ENCODE measurements at regions not wholly inside any gene's neighbourhood (a gene's known extent, or its start where the extent isn't known, plus 50 kb on each side); places are given as distances from the start of the nearest gene placed in this dataset.

- no peak overlapping the region for H3K4me3 ChIP-seq (ENCODE audit: low read length)
- no peaks in the 10 kb centered on the region for H3K36me3 ChIP-seq (ENCODE audit: control insufficient read depth, insufficient read depth, low read length)
- H3K27ac ChIP-seq (ENCODE audit: low read depth, low read length) = no peak overlapping the region
Measured at GRCh38 chr11:70700453-70700852, 302.1 kb downstream of the CTTN start.

GRCh38 chr11:70700871-70701270 is 302.5 kb downstream of the CTTN start:
- no peak overlapping the region for H3K27ac ChIP-seq (ENCODE audit: low read depth, low read length)
- H3K9ac ChIP-seq (ENCODE audit: low read length) = no peak overlapping the region
- no peaks in the 10 kb centered on the region for H3K27me3 ChIP-seq (ENCODE audit: control insufficient read depth, insufficient read depth, low read length)
- H3K4me1 ChIP-seq (ENCODE audit: control insufficient read depth, insufficient read depth, low read length) = no peaks in the 10 kb centered on the region
- no peak overlapping the region for H3K4me3 ChIP-seq (ENCODE audit: low read length)
- no peaks in the 10 kb centered on the region for H3K36me3 ChIP-seq (ENCODE audit: control insufficient read depth, insufficient read depth, low read length)

More at GRCh38 chr11:70700453-70700852, 302.1 kb downstream of the CTTN start:
- H3K4me1 ChIP-seq (ENCODE audit: control insufficient read depth, insufficient read depth, low read length) = no peaks in the 10 kb centered on the region
- no peaks in the 10 kb centered on the region for H3K27me3 ChIP-seq (ENCODE audit: control insufficient read depth, insufficient read depth, low read length)
- no peak overlapping the region for H3K9ac ChIP-seq (ENCODE audit: low read length)

GRCh38 chr11:70702040-70702648 is 303.8 kb downstream of the CTTN start:
- Histone ChIP-seq H3K36me3 (ENCODE audit: control insufficient read depth, insufficient read depth, low read length) (no peaks in the 10 kb centered on the region), H3K9ac (ENCODE audit: low read length) (no peak overlapping the region), H3K4me3 (ENCODE audit: low read length) (no peak overlapping the region), H3K4me1 (ENCODE audit: control insufficient read depth, insufficient read depth, low read length) (no peaks in the 10 kb centered on the region), H3K27ac (ENCODE audit: low read depth, low read length) (no peak overlapping the region), H3K27me3 (ENCODE audit: control insufficient read depth, insufficient read depth, low read length) (no peaks in the 10 kb centered on the region)

- Histone ChIP-seq H3K9ac (ENCODE audit: low read length) (no peak overlapping the region), H3K27me3 (ENCODE audit: control insufficient read depth, insufficient read depth, low read length) (no peaks in the 10 kb centered on the region), H3K36me3 (ENCODE audit: control insufficient read depth, insufficient read depth, low read length) (no peaks in the 10 kb centered on the region), H3K4me1 (ENCODE audit: control insufficient read depth, insufficient read depth, low read length) (no peaks in the 10 kb centered on the region), H3K4me3 (ENCODE audit: low read length) (no peak overlapping the region), H3K27ac (ENCODE audit: low read depth, low read length) (no peak overlapping the region)
Measured at GRCh38 chr11:70703141-70704064, 305.1 kb downstream of the CTTN start.

- no peak overlapping the region for H3K27ac ChIP-seq (ENCODE audit: low read depth, low read length)
- H3K27me3 ChIP-seq (ENCODE audit: control insufficient read depth, insufficient read depth, low read length) = no peaks in the 10 kb centered on the region
- no peak overlapping the region for H3K4me3 ChIP-seq (ENCODE audit: low read length)
- H3K9ac ChIP-seq (ENCODE audit: low read length) = no peak overlapping the region
- H3K36me3 ChIP-seq (ENCODE audit: control insufficient read depth, insufficient read depth, low read length) = no peaks in the 10 kb centered on the region
- H3K4me1 ChIP-seq (ENCODE audit: control insufficient read depth, insufficient read depth, low read length) = no peaks in the 10 kb centered on the region
Measured at GRCh38 chr11:70705097-70705496, 306.8 kb downstream of the CTTN start.

- Histone ChIP-seq H3K9ac (ENCODE audit: low read length) (no peak overlapping the region), H3K27me3 (ENCODE audit: control insufficient read depth, insufficient read depth, low read length) (no peaks in the 10 kb centered on the region), H3K27ac (ENCODE audit: low read depth, low read length) (no peak overlapping the region), H3K4me1 (ENCODE audit: control insufficient read depth, insufficient read depth, low read length) (no peaks in the 10 kb centered on the region), H3K4me3 (ENCODE audit: low read length) (no peak overlapping the region), H3K36me3 (ENCODE audit: control insufficient read depth, insufficient read depth, low read length) (no peaks in the 10 kb centered on the region)
Measured at GRCh38 chr11:70705930-70706329, 307.6 kb downstream of the CTTN start.

- no peaks in the 10 kb centered on the region for H3K4me1 ChIP-seq (ENCODE audit: control insufficient read depth, insufficient read depth, low read length)
- no peaks in the 10 kb centered on the region for H3K36me3 ChIP-seq (ENCODE audit: control insufficient read depth, insufficient read depth, low read length)
- no peak overlapping the region for H3K27ac ChIP-seq (ENCODE audit: low read depth, low read length)
- H3K9ac ChIP-seq (ENCODE audit: low read length) = no peak overlapping the region
- H3K27me3 ChIP-seq (ENCODE audit: control insufficient read depth, insufficient read depth, low read length) = no peaks in the 10 kb centered on the region
- no peak overlapping the region for H3K4me3 ChIP-seq (ENCODE audit: low read length)
Measured at GRCh38 chr11:70707821-70708220, 309.5 kb downstream of the CTTN start.

GRCh38 chr11:70709596-70709995 is 311.3 kb downstream of the CTTN start:
- Histone ChIP-seq H3K4me1 (ENCODE audit: control insufficient read depth, insufficient read depth, low read length) (no peaks in the 10 kb centered on the region), H3K9ac (ENCODE audit: low read length) (no peak overlapping the region), H3K27ac (ENCODE audit: low read depth, low read length) (no peak overlapping the region), H3K27me3 (ENCODE audit: control insufficient read depth, insufficient read depth, low read length) (no peaks in the 10 kb centered on the region), H3K36me3 (ENCODE audit: control insufficient read depth, insufficient read depth, low read length) (no peaks in the 10 kb centered on the region), H3K4me3 (ENCODE audit: low read length) (no peak overlapping the region)

GRCh38 chr11:70710192-70710591 is 311.9 kb downstream of the CTTN start:
- Histone ChIP-seq H3K36me3 (ENCODE audit: control insufficient read depth, insufficient read depth, low read length) (no peaks in the 10 kb centered on the region), H3K9ac (ENCODE audit: low read length) (no peak overlapping the region), H3K27ac (ENCODE audit: low read depth, low read length) (no peak overlapping the region), H3K4me3 (ENCODE audit: low read length) (no peak overlapping the region), H3K27me3 (ENCODE audit: control insufficient read depth, insufficient read depth, low read length) (no peaks in the 10 kb centered on the region), H3K4me1 (ENCODE audit: control insufficient read depth, insufficient read depth, low read length) (no peaks in the 10 kb centered on the region)

GRCh38 chr11:70710601-70711000 is 312.3 kb downstream of the CTTN start:
- Histone ChIP-seq H3K36me3 (ENCODE audit: control insufficient read depth, insufficient read depth, low read length) (no peaks in the 10 kb centered on the region), H3K4me3 (ENCODE audit: low read length) (no peak overlapping the region), H3K27me3 (ENCODE audit: control insufficient read depth, insufficient read depth, low read length) (no peaks in the 10 kb centered on the region), H3K9ac (ENCODE audit: low read length) (no peak overlapping the region), H3K27ac (ENCODE audit: low read depth, low read length) (no peak overlapping the region), H3K4me1 (ENCODE audit: control insufficient read depth, insufficient read depth, low read length) (no peaks in the 10 kb centered on the region)

- Histone ChIP-seq H3K9ac (ENCODE audit: low read length) (no peak overlapping the region), H3K4me1 (ENCODE audit: control insufficient read depth, insufficient read depth, low read length) (no peaks in the 10 kb centered on the region), H3K27me3 (ENCODE audit: control insufficient read depth, insufficient read depth, low read length) (no peaks in the 10 kb centered on the region), H3K27ac (ENCODE audit: low read depth, low read length) (no peak overlapping the region), H3K4me3 (ENCODE audit: low read length) (no peak overlapping the region), H3K36me3 (ENCODE audit: control insufficient read depth, insufficient read depth, low read length) (no peaks in the 10 kb centered on the region)
Measured at GRCh38 chr11:70711095-70711910, 313.0 kb downstream of the CTTN start.

GRCh38 chr11:70711911-70712185 is 313.5 kb downstream of the CTTN start:
- no peak overlapping the region for H3K27ac ChIP-seq (ENCODE audit: low read depth, low read length)
- no peaks in the 10 kb centered on the region for H3K36me3 ChIP-seq (ENCODE audit: control insufficient read depth, insufficient read depth, low read length)
- H3K27me3 ChIP-seq (ENCODE audit: control insufficient read depth, insufficient read depth, low read length) = no peaks in the 10 kb centered on the region
- no peak overlapping the region for H3K4me3 ChIP-seq (ENCODE audit: low read length)
- H3K4me1 ChIP-seq (ENCODE audit: control insufficient read depth, insufficient read depth, low read length) = no peaks in the 10 kb centered on the region
- H3K9ac ChIP-seq (ENCODE audit: low read length) = no peak overlapping the region

Measured in rectal smooth muscle tissue (tissue), 1 donor.